ENCODE measurements at regions not wholly inside any gene's neighbourhood (a gene's known extent, or its start where the extent isn't known, plus 50 kb on each side); places are given as distances from the start of the nearest gene placed in this dataset.

DNA sequence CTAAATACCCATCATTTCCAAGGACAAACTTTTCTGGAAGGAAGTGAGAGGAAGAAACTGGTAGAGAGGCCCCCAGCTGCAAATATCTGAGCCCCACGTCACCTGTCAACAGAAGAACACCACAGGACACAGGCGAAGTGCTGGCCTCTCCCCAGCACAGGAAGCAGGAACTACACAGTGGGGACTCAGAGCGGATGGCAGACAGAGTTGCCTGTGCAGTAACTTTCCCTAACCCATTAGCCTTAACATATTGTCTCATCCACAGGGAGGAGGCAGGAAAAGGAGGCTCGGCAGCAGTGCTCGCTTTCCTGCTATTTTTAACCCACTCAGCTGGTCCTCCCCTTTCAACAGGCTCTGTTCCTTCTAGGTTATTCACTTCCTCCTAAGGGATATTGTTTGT lies 111.5 kb upstream of the TMPO start:
- TF ChIP-seq POLR2A (IDR thresholded peaks at IDR 0.05), result no peak
- TF ChIP-seq, protein P1, sequence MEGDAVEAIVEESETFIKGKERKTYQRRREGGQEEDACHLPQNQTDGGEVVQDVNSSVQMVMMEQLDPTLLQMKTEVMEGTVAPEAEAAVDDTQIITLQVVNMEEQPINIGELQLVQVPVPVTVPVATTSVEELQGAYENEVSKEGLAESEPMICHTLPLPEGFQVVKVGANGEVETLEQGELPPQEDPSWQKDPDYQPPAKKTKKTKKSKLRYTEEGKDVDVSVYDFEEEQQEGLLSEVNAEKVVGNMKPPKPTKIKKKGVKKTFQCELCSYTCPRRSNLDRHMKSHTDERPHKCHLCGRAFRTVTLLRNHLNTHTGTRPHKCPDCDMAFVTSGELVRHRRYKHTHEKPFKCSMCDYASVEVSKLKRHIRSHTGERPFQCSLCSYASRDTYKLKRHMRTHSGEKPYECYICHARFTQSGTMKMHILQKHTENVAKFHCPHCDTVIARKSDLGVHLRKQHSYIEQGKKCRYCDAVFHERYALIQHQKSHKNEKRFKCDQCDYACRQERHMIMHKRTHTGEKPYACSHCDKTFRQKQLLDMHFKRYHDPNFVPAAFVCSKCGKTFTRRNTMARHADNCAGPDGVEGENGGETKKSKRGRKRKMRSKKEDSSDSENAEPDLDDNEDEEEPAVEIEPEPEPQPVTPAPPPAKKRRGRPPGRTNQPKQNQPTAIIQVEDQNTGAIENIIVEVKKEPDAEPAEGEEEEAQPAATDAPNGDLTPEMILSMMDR (IDR thresholded peaks at IDR 0.05 in 8 of 11, conservative IDR thresholded peaks at IDR 0.05 in 3 of 11), result no peak
- peak in 2 of 3 donors; percentile 16 to 47 for TF ChIP-seq POLR2AphosphoS5 (IDR thresholded peaks at IDR 0.05)

All from spleen (tissue), 7 donors.